ENCODE measurements at regions not wholly inside any gene's neighbourhood (a gene's known extent, or its start where the extent isn't known, plus 50 kb on each side); places are given as distances from the start of the nearest gene placed in this dataset.

DNA sequence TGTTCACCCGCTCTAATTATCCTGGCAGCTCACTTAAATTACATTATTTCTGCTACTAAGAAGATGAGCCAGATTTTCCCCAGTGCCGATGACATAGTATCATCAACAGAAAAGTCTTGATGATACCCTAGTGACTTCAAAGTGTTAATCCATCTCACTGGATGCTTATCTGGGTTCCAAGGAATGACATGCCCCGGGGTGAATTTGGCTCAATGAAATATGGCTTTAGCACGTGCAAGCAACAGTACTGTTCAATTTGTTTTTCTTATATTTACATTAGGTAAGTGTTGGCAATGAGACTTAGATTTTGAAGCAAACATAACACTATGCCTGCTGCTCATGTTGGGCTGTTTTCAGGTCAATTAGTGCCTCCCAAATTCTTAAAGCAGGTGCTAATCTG is 548.2 kb upstream of the SLITRK1 start:
- in situ Hi-C loops (cut with MboI; ENCODE audit: low sequenced_read_pairs) = no loop called here

DNA sequence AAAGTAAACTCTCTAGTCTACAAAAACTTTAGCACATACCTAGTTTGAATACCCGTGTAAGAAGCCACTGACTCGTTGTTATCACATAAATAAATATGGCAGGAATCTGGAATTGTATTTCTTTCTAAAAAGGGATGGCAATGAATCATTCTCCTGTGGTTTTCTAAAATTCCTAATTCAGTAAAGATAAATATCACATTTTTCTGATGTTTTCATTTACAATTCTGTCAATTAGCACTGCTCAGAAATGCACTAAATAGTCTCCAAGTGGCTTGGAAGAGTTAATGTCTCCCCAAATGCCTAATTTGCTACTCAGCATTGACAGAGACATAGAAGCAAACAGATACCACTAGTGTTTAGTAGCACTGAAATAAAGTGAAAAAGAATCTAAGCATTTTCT is 547.7 kb upstream of the SLITRK1 start:
- in situ Hi-C loops (cut with MboI; ENCODE audit: low sequenced_read_pairs) = no loop called here

DNA sequence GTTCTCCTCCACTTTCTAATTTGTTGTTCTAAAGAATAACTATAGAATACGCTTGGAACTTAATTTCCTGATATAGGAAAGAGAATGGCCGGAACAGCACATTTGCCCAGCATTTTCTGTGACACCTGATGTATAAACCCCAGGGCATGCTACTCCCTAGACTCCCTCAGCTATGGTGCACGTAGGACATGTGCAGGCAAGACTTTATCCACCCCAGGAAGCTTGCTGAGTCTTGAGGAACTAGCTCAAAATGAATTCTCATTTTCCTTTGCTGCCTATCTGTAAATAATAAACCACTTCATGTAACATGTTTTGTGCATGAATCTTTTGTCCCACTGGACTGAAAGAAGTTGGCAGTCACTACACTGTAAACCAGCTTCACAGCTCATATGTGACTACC is 535.8 kb upstream of the SLITRK1 start:
- in situ Hi-C loops (cut with MboI; ENCODE audit: low sequenced_read_pairs) = no loop called here

DNA sequence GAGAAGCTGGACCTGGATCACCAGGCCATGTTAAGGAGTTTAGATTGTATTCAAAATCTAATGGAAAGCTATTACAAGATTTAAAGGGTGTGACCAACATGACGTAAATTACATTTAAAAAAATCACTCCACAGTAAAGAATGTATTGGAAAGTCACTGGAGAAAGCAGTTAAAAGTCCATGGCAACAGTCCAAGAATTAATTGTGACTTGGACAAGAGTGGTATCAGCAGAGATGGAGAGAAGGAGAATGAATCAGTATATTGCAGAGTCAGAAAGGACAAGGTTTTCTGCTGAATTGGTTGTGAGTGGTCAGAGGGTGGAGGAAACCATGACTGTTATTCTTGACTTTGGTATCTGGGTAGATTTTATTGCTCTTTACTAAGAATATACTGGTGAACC is 535.1 kb upstream of the SLITRK1 start:
- in situ Hi-C loops (cut with MboI; ENCODE audit: low sequenced_read_pairs) = no loop called here

DNA sequence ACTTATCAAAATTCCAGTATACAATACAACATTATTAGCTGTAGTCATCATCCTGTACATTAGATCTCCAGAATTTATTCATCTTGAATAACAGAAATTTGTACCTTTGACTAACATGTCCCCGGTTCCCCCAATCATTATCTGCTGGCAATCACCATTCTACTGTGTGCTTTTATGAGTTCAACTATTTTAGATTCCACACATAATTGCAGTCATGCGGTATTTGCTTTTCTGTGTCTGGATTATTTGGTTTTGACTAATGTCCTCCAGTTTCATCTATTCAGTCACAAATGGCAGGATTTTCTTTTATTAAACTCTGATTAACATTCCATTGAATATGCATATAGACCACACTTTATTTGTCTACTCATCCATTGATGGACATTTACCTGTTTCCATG is 530.7 kb upstream of the SLITRK1 start:
- in situ Hi-C loops (cut with MboI; ENCODE audit: low sequenced_read_pairs) = no loop called here

DNA sequence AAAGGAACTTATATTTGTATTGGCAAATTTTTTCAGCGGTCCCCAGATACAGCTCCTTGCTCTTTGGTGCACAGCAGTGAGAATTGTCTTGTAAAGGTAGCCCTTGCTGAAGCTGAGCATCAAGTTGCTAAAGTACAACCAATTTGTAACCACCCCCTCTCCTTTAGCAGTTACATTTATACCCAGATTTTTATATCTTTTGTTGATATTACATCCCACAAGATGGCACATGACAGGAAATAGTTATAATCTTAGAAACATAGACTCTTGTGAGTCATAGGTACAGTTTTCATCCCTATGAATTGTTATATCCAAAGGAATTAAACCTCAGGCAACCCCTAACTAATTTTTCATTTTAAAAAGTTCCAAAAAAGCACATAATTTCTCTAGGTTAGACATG is 523.0 kb upstream of the SLITRK1 start:
- in situ Hi-C loops (cut with MboI; ENCODE audit: low sequenced_read_pairs) = no loop called here

DNA sequence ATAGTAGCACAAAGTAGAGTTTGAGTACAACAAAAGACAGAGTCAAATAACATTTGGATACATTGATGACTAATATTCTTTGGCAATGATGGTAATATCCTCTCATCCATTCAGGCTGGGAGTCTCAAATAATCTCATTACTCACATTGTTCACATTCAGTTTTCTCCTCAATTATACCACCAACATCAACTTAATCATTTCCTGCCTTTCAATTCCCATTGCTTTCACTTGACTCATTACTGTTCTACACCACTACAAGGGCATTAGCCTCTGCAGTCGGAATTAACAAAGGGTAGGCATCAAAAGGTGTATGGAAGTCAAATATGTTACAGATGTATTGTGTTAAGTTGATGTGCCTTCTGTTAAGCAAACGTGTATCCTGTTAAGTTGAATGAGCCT is 518.4 kb upstream of the SLITRK1 start:
- in situ Hi-C loops (cut with MboI; ENCODE audit: low sequenced_read_pairs) = no loop called here

DNA sequence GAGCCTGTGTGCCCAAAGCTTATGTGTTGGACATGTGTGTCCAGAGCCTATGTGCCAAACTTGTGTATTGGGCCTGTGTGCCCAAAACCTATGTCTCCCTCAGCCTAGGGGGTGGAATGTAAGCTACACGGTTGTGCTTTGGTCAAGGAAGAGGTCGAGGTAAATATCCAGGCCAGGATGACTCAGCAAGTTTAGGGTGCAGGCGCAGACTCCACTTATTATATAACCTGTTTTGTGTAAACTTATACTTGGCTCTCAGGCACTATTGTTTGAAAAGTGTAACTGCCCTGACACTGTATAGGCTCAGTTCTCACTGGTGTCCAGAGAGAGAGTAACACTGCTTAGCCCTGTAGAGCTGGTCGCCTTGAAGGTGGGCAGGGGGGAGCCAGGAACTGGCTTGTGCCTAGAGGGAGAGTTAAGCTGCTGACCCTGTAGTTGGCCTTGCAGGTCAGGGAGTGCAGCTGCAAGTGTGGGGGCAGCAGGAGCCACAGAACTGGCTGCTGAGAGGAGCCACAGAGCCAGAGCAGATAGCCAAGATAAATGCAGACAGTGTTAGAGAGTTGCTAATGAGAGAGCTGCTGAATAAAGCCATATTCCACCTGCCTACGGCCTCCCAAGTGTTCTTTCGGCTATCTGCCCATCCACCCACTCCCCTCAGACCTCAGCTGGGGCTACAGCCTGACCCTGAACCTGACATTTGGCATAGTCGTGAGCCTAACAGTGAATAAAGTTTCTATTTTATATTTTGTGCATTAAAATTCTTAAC is 517.2 kb upstream of the SLITRK1 start:
- in situ Hi-C loops (cut with MboI; ENCODE audit: low sequenced_read_pairs) = no loop called here

DNA sequence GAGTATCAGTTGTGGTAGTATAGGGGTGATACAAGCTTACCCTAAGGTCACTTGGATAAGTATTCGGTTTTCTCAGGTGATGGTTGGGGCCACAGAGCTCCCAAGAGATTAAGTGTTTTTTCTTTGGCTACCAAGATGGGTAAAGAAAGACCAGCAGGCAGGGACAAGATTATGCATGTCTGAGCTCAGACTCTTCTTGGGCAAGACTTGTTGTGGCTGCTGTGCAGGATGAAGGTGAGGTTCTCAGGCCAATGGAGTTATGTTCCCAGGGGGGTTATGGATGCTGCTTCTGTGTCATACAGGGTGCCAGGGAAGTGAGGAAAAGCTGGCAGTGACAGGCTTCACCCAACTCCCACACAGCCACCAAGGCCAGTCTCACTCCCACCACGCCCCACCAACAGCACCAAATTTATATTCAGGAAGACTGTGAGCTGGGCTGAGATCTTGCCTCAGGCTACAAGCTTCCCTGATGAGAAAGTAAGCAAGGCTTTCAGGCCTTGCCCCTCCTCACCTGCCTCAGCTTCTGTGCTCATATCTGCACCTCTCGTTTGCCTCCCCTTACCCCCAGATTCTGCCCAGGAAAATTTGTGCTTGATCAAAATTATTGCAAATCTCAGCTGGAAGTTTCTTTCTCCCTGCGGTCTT is 511.8 kb upstream of the SLITRK1 start:
- in situ Hi-C loops (cut with MboI; ENCODE audit: low sequenced_read_pairs) = no loop called here

DNA sequence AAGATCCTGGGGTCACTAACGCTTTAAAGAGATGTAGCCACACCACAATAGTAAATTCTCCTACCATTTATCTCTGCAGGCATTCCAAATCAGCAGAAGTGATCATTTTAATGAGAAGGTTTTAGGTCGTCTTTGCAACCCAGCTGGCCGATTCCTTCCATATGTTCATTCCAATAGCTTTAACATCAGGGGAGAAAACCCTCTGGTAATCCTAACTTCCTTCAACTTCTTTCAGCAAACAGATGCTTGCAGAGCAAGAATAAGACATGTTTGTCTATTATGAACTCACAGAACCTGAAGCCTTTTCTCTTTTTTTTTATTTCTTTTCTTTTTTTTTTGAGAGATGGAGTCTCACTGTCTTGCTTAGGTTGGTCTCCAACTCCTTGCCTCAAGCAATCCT is 498.6 kb upstream of the SLITRK1 start:
- in situ Hi-C loops (cut with MboI; ENCODE audit: low sequenced_read_pairs) = no loop called here

DNA sequence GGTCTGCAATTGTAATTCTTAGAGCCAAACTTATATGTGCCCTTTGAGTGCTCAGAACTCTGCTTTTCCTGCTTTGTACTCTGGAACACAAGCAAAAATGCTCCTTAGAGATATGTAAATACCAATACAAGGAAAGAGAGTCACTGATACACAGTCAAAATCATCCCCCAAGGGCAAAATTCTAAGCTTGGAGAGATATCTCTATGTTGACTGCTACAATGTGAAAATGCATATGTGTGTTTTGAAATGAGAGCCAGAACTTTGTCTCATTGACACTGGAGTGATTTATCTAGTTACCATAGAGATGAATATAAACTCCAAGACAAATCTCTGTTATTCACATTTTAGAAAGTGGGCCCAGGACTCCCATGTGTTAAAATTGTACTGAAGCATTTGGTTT is 494.8 kb upstream of the SLITRK1 start:
- in situ Hi-C loops (cut with MboI; ENCODE audit: low sequenced_read_pairs) = no loop called here

DNA sequence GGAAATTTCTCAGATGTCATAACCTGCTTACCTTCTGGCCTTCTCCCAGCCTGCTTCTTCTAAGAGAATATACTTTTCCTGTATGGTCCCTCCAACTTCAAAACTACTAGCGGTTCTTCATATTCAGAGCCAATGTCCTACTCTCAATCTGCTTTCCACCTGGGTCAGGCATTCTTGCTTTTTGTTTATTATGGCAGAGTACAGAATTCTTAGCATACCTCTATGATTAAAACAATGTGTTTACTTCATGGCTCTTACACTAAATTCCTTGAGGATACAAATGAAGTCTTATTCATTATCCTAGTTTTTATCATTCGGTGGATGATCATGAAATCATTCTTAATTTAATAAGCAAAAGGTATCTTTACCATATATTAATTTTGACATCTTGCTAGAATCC is 484.2 kb upstream of the SLITRK1 start:
- in situ Hi-C loops (cut with MboI; ENCODE audit: low sequenced_read_pairs) = no loop called here

DNA sequence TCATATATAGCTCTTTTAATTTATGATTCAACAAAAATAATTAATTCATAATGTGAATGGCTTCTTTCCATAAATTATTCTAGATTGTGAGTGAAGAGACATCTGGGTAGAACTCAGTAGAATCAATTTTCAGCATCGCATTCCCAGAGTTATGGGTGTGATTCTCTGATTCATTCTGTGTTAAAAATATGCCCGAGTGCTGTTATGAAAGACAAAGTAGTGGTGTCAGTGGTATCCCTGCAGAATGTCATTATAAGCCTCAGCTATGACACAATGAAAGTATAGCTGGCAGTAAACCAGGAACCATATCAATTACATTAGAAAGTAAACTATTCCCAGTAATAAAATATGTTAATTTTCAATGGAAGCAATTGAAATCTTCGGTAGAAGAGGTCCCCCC is 480.5 kb upstream of the SLITRK1 start:
- in situ Hi-C loops (cut with MboI; ENCODE audit: low sequenced_read_pairs) = no loop called here

DNA sequence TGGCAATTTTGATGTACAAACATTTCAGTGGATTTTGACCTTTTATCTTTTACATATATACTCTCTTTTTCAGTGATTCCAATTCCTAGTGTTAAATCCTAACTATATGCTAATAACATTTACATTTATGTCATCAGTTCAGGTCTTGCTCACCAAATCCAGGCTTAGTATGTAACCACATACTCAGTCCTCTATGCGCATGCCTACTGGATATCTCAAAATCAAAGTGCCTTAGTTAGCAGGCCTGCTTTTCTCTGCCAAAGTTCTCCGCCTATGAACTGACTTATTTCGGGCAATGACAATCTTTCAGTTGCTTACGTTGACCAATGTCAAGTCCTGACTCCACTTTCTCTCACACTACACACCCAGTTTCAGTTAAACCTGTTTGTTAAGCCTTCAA is 478.5 kb upstream of the SLITRK1 start:
- in situ Hi-C loops (cut with MboI; ENCODE audit: low sequenced_read_pairs) = no loop called here

DNA sequence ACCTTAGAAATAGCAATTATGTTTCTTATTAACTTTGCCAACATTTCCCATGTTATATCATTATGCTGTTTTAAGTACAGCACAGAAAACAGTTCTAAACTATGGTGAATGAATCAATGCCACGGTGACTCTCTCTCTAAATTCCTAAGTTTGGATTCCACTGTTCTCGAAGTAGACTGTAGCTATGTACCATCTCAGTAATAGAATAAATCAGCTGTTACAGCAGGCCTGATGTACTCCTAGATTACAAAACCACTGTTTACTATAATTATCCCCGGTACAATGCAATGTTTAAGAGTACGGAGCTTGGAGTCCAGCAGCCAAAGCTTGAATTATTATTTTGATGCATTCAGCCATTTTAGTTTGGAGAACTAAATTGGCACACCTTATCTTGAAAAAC is 476.3 kb upstream of the SLITRK1 start:
- in situ Hi-C loops (cut with MboI; ENCODE audit: low sequenced_read_pairs) = no loop called here

DNA sequence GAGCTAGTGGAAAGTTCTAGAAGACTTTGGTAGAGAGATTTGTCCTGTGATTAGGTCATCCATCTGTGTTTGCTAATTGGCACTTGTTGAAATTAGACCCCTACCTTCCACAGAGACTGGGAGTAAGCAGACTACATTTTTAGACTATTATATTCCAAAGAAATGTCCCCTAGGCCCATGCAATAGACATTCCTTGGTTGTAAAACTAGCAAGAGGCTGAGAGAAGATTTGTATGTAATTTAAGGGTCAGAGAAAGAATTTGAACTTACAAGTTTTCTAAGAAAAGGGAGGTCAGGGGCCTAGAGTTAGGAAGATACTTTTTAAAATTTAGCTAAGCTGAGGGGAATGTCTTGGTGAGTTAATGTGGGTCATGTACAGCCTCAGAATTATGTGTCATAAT is 470.7 kb upstream of the SLITRK1 start:
- in situ Hi-C loops (cut with MboI; ENCODE audit: low sequenced_read_pairs) = no loop called here

DNA sequence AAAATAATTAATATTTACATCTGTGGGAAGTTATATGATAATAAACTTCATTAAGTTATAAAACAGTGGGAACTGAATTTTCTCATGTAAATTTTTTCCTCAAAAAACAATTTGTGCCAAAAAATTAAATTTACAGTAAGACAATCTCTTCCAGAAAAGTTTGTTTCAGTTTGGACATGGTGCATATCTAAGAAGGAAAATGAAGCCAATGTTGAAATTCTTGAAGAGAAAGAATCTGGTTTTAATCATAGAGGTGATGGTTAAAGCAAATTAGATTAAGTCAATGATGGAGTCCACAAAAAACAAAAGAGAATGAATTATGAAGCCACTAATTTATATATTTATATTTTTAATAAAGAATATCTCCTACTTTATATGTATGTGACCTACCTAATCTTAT is 457.2 kb upstream of the SLITRK1 start:
- in situ Hi-C loops (cut with MboI; ENCODE audit: low sequenced_read_pairs) = no loop called here

DNA sequence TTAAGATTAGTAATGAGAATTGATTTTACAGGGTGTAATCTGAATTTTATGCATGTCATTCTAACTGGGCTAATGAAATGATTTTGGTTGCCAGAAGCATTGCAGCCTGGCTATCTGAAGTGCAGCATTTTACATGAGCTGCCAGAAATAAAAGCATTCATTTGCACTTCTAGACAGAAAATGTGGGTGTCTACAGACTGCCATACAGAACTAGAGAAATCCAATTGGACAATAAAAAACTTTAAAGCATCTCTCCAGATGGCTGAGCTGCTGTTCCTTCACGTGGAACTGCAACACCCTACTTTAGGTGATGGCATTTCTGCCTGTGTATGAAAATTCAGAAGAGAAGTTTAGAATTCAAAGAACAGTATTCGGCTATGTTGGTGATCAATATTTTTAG is 450.1 kb upstream of the SLITRK1 start:
- in situ Hi-C loops (cut with MboI; ENCODE audit: low sequenced_read_pairs) = no loop called here

DNA sequence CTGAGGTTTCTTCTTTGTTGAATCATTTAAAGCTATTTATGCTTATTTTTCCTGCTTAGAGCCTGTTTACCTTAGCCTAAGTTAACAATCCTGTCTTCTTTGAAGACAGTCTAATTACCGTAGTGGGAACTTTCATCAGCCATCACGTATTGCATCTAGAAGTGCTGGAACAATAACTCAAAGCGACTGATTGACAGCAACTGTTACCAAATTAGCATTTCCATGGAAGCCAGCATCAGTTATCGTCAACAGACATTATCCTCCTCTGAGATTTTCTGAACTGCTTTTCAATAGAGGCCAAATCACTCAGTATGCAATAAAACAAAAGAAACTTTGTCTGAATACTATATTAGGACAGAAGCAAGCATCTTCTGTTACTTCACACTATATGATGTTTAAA is 433.3 kb upstream of the SLITRK1 start:
- in situ Hi-C loops (cut with MboI; ENCODE audit: low sequenced_read_pairs) = no loop called here

DNA sequence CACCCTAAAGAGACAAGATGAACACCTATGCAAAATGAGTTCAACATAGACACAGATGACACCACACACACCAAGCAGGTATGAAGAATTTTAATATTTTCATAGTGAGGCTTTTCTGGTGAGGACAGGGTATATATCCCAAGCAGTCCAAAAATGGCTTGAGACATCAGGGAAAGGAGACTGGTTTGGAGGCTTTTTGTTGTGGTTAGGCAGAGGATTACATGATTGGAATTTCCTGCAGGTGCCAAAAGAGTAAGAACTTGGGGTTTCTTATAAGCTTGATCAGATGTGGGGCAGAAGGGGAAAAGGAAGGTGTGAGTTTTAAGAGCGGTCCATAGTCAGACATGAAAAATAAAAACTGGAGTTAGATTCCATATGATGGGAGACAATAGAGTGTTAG is 420.8 kb upstream of the SLITRK1 start:
- in situ Hi-C loops (cut with MboI; ENCODE audit: low sequenced_read_pairs) = no loop called here

DNA sequence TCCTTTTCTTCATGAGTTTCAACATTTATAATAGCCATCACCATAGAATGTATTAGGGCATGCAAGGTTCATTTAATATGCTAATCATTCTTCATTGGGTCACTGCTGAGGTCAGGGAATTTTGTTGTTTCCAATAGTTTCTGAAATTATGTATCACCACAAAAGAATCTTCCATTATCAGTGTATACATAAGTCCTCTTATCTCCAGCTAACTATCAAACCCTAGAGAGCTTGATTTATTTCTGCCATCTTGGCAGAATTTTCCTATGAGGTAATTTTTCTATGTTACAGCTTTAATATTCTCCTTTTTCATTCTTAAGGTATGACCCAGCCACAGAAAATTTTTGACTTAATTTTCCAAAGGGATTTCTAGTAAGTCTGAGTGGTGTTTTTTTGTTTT is 415.0 kb upstream of the SLITRK1 start:
- in situ Hi-C loops (cut with MboI; ENCODE audit: low sequenced_read_pairs) = no loop called here

DNA sequence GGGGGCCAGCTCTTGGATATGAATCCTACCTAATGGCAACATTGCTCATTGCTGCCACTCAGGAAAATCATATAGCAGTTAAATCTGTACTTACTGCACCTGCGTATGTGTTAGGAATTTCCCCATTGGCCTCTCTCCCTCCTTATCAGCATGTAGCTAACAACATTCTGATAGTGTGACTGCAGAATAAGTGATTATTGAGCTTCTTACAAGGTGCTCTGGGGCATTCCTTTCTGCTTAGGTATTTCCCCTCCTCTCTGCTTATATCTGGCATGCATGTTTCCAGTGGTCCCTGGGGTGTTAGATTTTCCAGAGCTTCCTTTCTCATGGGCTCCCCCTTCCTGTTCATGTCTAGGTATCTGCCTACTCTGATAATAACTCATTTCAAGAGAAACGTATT is 414.1 kb upstream of the SLITRK1 start:
- in situ Hi-C loops (cut with MboI; ENCODE audit: low sequenced_read_pairs) = no loop called here

DNA sequence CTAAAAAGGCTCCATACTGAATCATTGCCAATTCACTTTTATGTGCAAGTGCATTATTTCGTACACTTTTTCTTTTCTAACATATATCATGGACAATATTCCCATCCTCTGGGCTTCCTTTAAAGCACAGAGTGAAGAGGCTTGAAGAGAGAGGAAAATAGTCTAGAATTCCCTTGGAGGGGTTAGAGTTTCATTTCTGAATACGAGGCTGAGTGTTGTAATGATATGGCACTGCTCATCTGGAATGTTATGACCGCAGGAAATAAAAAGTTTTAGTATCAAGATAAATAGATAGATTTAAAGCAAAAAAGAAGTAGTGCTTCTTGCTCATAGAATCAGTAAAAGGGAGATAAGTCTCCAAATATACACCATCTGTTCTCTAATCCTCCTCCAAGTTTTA is 412.3 kb upstream of the SLITRK1 start:
- in situ Hi-C loops (cut with MboI; ENCODE audit: low sequenced_read_pairs) = no loop called here
